TTC549 (cell line): ENCODE measurements at regions not wholly inside any gene's neighbourhood (a gene's known extent, or its start where the extent isn't known, plus 50 kb on each side); places are given as distances from the start of the nearest gene placed in this dataset.
"Not testable (repeated sequence)": the region's sequence is repeated elsewhere in the genome, so short reads cannot be mapped to it uniquely, and the experiment has no call there.

Experiments used
- FAIRE-seq: peaks from 2 replicates; lab custom pipeline; 2012; peaks lifted over from hg19 to GRCh38; lab: Jason Lieb, UNC

- no peak for FAIRE-seq
Observed at GRCh38 chr6:27806981-27807440, 105.2 kb downstream of the OR2B2 start.

GRCh38 chr6:27805347-27805746 is 106.8 kb downstream of the OR2B2 start:
- FAIRE-seq = no peak

GRCh38 chr6:27804851-27805250 is 107.3 kb downstream of the OR2B2 start:
- FAIRE-seq = no peak

DNA sequence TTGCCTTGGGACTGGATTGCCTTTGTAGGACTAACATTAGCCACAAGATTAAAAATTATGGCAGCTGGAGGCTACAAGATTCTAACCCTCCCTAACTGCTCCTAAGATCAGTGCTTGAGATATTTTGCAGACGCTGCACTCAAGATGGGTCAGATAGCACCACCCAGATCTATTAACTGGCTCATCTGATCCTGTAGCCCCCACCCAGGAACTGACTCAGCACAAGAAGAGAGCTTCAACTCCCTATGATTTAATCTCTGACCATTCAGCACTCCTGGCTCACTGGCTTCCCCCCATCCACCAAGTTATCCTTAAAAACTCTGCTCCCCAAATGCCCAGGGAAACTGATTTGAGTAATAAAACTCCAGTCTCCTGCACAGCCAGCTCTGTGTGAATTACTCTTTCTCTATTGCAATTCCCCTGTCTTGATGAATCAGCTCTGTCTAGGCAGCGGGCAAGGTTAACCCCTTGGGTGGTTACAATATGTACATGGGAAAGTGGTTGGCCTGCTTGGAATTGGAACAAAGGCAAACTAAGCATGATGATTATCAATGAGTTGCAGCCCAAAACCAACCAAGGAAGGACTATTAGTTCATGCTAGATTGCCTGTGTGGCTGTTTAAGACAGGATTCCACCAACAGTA is 111.3 kb downstream of the OR2B2 start:
- FAIRE-seq = no peak

GRCh38 chr6:27797960-27798359 is 114.2 kb downstream of the OR2B2 start:
- no peak for FAIRE-seq

GRCh38 chr6:27796736-27797481 is 115.3 kb downstream of the OR2B2 start:
- FAIRE-seq = not testable (repeated sequence)

GRCh38 chr6:27795697-27796494 is 116.3 kb downstream of the OR2B2 start:
- peak; percentile 74 for FAIRE-seq

DNA sequence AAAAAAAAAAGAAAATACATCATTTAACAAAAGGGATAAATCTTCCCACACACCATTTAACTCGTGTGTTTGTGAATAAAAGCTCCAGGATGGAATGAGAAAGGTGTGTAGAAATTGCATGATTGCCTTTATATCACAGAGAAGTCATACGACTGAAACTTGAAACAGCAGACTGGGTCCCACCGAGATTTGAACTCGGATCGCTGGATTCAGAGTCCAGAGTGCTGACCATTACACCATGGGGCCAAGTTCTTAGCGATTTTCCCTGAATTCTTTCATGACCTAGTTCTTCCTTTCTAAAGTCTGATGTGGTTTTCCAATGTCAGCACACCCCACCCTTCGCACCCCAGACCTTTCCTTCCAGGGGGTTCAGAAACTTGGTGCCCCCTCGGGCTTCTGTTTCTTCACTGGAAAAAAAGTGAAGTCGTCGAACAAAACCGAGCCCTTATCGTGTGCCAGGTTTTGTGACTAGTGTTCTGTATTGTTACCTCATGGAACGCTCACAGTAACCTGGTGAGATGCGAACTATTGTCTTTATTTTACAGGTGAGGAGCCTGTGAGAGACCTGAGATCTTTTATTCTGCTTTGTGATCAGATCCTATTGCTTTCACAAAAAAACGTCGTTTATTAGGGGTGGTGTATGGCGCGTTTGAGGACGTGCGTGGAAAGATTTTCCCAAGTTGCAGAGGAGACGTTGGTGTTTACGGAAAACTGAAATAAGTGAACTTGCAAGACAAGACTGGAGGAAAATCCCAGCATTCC is 120.8 kb downstream of the OR2B2 start:
- FAIRE-seq = peak; percentile 7

- not testable (repeated sequence) for FAIRE-seq
Observed at GRCh38 chr6:27788376-27788775, 123.8 kb downstream of the OR2B2 start.

DNA sequence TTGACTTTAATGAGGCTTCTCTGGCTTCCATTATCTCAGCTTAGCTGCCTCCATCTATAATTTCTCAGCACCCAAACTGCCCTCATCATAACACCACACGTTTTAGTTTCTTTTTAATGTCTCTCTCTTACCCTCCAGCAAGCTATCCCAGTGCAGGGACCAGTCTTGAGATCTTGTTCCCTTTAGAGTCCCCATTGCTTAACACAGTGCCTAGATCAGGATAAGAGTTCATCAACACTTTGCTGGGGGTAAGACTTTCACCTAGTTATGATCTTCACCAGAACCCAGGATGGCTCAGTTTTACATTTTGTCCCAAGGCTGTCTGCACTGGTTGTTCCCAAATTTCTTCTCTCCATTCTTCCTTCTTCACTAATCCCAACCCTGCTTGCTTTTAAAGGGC is 126.1 kb downstream of the OR2B2 start:
- FAIRE-seq = no peak

DNA sequence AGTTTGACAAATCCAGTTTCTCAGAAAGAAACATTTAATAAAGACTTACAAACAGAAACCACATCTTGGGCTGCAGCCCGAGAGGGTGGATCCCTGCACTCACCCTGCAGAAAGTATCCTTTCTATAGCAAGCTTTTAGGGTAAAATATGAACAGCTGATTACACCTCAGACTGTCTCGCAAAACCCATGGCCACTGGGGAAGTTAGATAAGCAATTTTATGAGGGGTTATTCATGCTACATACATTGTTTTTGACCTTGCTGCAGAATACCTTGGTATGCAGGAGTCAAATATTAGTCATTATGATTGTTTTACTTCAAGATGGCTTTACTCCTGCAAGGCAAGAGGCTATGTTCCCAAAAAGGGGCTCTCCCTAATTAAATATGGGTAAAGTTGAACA is 126.9 kb downstream of the OR2B2 start:
- no peak for FAIRE-seq

- no peak for FAIRE-seq
Observed at GRCh38 chr6:27782748-27783147, 129.4 kb downstream of the OR2B2 start.

DNA sequence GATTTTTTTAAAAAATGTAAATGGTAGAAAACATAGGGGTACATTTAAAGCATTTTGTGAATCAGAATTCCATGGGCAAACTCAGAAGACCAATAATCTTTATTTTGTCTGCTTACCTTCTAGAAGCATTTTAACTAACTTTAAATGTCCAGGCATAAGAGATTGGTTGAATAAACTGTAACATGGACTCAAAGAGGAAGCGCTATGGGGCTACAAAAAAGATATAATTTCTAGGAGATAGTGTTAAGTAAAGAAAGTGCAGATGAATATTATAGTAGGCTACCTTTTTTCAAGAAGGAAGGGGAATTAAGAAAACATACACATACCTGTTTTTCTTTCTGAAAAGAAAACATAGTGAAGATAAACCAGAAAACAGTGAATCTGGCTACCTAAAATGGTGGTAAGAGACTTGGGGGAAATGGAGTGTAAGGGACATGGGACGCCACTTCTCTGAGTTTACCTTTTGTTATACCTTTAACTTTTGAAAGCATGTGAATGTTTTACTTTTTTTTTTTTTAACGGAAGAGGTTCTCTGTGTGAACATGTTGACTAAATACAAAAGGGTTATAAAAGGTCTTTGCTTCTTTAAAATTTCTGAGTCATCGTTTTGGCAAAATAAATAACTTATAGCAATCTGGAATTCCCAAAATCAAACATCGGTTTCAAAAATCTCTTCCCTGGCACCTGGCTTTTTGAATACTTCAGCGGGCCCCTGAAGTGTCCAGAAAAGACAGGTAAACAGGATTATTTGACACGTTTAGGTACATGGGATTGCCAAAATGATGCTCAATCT is 133.4 kb downstream of the OR2B2 start:
- no peak for FAIRE-seq

DNA sequence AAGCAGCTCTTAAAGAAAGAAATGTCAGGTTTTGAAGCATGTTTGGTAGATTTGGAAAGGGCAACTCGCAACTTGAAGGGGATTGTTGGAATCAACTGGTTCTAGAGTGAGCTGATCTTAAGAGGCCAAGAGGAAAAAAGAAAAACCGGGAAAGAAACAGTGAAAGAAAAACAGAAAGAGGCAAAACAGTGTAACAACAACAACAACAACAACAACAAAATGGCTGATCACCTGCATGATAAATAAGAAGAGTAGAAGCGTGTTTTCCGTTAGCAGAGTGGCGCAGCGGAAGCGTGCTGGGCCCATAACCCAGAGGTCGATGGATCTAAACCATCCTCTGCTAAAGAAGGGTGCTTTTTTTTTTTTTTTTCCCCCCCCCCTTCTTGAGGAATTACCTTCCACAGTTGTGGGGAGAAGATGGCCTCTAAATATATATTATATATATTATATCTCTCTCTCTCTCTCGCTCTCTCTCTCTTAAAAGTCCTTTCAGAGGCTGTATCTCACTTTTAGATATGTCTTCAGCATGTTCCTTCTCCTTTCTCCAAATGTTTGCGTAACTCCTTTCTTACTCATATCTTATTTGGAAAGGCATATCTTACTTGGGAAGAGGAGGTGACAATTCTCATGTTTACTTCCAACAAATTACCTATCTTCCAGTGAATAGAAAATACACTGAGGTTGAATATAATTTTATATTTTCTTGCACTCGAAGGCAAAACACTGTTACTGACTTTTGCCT is 134.4 kb downstream of the OR2B2 start:
- FAIRE-seq = no peak

- no peak for FAIRE-seq
Observed at GRCh38 chr6:27777126-27777525, 135.1 kb downstream of the OR2B2 start.

DNA sequence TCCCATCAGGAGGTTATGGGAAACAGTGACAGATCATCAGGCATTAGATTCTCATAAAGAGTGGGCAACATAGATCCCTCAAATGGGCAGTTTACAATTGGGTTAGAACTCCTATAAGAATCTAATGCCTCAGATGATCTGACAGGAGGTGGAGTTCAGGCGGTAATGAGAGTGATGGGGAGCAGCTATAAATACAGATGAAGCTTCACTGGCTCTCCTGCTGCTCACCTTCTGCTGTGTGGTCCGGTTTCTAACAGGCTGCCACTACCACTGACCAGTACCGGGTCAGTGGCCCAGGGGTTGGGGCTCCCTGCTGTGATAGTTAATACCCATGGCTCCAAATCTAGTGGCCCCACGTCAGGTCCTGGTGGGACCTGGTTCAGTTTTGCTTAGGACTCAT is 135.7 kb downstream of the OR2B2 start:
- FAIRE-seq = no peak

DNA sequence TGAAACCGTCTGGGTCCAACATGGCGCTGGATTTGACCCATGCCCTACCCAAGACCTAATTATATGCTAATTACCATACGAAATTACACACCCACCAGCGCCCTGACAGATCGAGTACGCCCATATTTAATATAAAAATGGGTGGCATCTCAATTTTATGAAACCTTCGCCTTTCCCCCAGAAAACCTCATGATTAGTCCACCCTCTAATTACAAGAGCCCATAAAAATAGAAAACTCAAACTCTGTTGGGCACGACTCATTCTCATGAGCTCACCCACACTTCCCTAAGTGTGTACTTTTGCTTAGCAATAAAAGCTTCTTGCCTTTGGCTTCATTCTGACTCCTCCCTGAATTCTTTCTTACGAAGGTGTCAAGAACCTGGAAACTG is 136.4 kb downstream of the OR2B2 start:
- FAIRE-seq = no peak

- FAIRE-seq = not testable (repeated sequence)
Observed at GRCh38 chr6:27775138-27775795, 136.9 kb downstream of the OR2B2 start.

- not testable (repeated sequence) for FAIRE-seq
Observed at GRCh38 chr6:27774264-27774600, 138.0 kb downstream of the OR2B2 start.

GRCh38 chr6:27773542-27774263 is 138.5 kb downstream of the OR2B2 start:
- FAIRE-seq = not testable (repeated sequence)
